Heart left ventricle (tissue), 16 donors: ENCODE measurements at regions not wholly inside any gene's neighbourhood (a gene's known extent, or its start where the extent isn't known, plus 50 kb on each side); places are given as distances from the start of the nearest gene placed in this dataset.
"Not testable (repeated sequence)": the region's sequence is repeated elsewhere in the genome, so short reads cannot be mapped to it uniquely, and the experiment has no call there.

Experiments
- ATAC-seq, 4 donors: fragments of 200-7000 bp; cut with Tn5 transposase; one replicate each; pipeline ENCODE4 v1.9.1; 2020 to 2022; ENCODE audit warnings: moderate library complexity in 4 of 4, mild to moderate bottlenecking in 3 of 4, moderate number of reproducible peaks in 1 of 4
- DNase-seq, 5 donors: peaks; one replicate each; pipeline ENCODE4 v3.0.0-alpha.2; 2020
- H3K27ac ChIP-seq, 12 donors: fragments of 200-600 bp; sonication (generic) in 4 of 12; one replicate each; pipeline versions ENCODE4 v1.5.0 to v1.8.0; 2016 to 2022; ENCODE audit warnings: mild to moderate bottlenecking in 2 of 12
- H3K27me3 ChIP-seq, 9 donors: fragments of 200-600 bp; sonication (generic) in 2 of 9; one replicate each; pipeline versions ENCODE4 v1.5.1 to v1.8.0; 2016 to 2022; ENCODE audit warnings: mild to moderate bottlenecking in 3 of 9
- H3K36me3 ChIP-seq, 9 donors: fragments of 200-600 bp; sonication (generic) in 2 of 9; one replicate each; pipeline versions ENCODE4 v1.5.0 to v1.8.0; 2018 to 2022; ENCODE audit warnings: mild to moderate bottlenecking in 2 of 9
- H3K4me1 ChIP-seq, 12 donors: fragments of 200-600 bp; sonication (generic) in 4 of 12; one replicate each; pipeline versions ENCODE4 v1.5.0 to v1.8.0; 2016 to 2022; ENCODE audit warnings: mild to moderate bottlenecking in 3 of 12
- H3K4me3 ChIP-seq, 12 donors: fragments of 200-600 bp; sonication (generic) in 4 of 12; one replicate each; pipeline versions ENCODE4 v1.5.0 to v1.8.0; 2017 to 2022; ENCODE audit warnings: mild to moderate bottlenecking in 9 of 12, moderate library complexity in 4 of 12
- H3K9me3 ChIP-seq, 12 donors: fragments of 200-600 bp; sonication (generic) in 4 of 12; one replicate each; pipeline versions ENCODE4 v1.5.0 to v1.8.0; 2016 to 2022; ENCODE audit warnings: mild to moderate bottlenecking in 1 of 12
- POLR2A ChIP-seq, 2 donors: fragments of 450-650 bp; IDR thresholded peaks; one replicate each; pipeline ENCODE4 v1.6.1; 2017; ENCODE audit warnings: antibody characterized with exemption in 2 of 2, mild to moderate bottlenecking in 2 of 2, moderate library complexity in 2 of 2
- WGBS, 4 donors: extraction: QIAGEN DNeasy Blood & Tissue Kit in 2 of 4; methylation state at CpG; one replicate each; pipeline versions ENCODE4 v1.1.5 to v1.1.7; 2013 to 2018; 5-methylcytosine and 5-hydroxymethylcytosine counted together
- intact Hi-C, 10 donors: fragments of 100-400 bp; cut with DNase I; formaldehyde crosslinking; loops; one replicate each; pipeline versions ENCODE4 v1.11.1 to v1.14.2; 2022
- TF ChIP-seq, protein P1 (sequence below), 12 donors: fragments of 200-600 bp; sonication (generic) in 4 of 12; IDR thresholded peaks; one replicate each; pipeline versions ENCODE4 v1.5.0 to v1.8.0; 2018 to 2022; ENCODE audit warnings: antibody characterized with exemption in 12 of 12, mild to moderate bottlenecking in 5 of 12
- donor health status: ischemic (EF 13 %, LVEDD 7.1; RV severe dilation, severe dysfunction).
- donor health status: healthy with polysubstance abuse.
- donor health status: DM: no; HTN: yes; CAD: no.
- donor health status: DM: no; HTN: no; CAD: no.
- donor health status: ischemic (EF 25% LVEDD 6.9; RV normal size, moderate dysfunction).
- donor health status: ischemic (EF 25% LVEDD 5.7; RV mildly dilated, moderate dysfunction).
- donor health status: healthy.
- donor health status: DM: yes; HTN: yes; CAD: no.
- donor health status: ischemic (EF 35%, LVEDD 5.7; RV mildly dilated, moderate dysfunction).
- donor health status: nonischemic (EF 11% LVEDD 7.7; RV severe dilation, severe dysfunction).
- donor health status: DM: yes; HTN: yes; CAD: no.
- donor health status: PGD.
- donor health status: ischemic (EF 29% LVEDD 5.4; RV normal size, mild dysfunction).
- donor health status: nonischemic (EF 23%, LVEDD 6.1; RV moderate dilation, normal function).

GRCh38 chr1:29756901-29757725, 520.8 kb downstream of the PTPRU start:
- no peak for ATAC-seq
- no peaks in the 10 kb centered on the region for H3K4me1 ChIP-seq
- intact Hi-C loops = no loop called here
- TF ChIP-seq, protein P1, sequence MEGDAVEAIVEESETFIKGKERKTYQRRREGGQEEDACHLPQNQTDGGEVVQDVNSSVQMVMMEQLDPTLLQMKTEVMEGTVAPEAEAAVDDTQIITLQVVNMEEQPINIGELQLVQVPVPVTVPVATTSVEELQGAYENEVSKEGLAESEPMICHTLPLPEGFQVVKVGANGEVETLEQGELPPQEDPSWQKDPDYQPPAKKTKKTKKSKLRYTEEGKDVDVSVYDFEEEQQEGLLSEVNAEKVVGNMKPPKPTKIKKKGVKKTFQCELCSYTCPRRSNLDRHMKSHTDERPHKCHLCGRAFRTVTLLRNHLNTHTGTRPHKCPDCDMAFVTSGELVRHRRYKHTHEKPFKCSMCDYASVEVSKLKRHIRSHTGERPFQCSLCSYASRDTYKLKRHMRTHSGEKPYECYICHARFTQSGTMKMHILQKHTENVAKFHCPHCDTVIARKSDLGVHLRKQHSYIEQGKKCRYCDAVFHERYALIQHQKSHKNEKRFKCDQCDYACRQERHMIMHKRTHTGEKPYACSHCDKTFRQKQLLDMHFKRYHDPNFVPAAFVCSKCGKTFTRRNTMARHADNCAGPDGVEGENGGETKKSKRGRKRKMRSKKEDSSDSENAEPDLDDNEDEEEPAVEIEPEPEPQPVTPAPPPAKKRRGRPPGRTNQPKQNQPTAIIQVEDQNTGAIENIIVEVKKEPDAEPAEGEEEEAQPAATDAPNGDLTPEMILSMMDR (IDR thresholded peaks at IDR 0.05) = no peak
- TF ChIP-seq POLR2A (IDR thresholded peaks at IDR 0.05) = no peak
- no peaks in the 10 kb centered on the region for H3K36me3 ChIP-seq
- WGBS, 4 donors = 65 to 73% (median 68%) methylated on average over 9 to 11 of the region's 11 CpGs
- no peak overlapping the region for H3K27ac ChIP-seq
- H3K4me3 ChIP-seq = no peak overlapping the region
- H3K27me3 ChIP-seq = peaks cover 0 to 18% (median under 1%) of the 10 kb centered on the region in 9 donors
- peak in 1 of 5 donors; percentile 3 for DNase-seq
- H3K9me3 ChIP-seq = no peaks in the 10 kb centered on the region

- TF ChIP-seq, protein P1 (IDR thresholded peaks at IDR 0.05) = no peak
- TF ChIP-seq POLR2A (IDR thresholded peaks at IDR 0.05) = no peak
- ATAC-seq (no peak), DNase-seq (peak in 1 of 5 donors; percentile 0)
- Histone ChIP-seq H3K27ac (no peak overlapping the region), H3K9me3 (no peaks in the 10 kb centered on the region), H3K4me3 (no peak overlapping the region), H3K27me3 (peaks cover 0 to 21% (median 3%) of the 10 kb centered on the region in 9 donors), H3K4me1 (no peaks in the 10 kb centered on the region), H3K36me3 (no peaks in the 10 kb centered on the region)
- WGBS, 4 donors = 77 to 80% (median 79%) methylated on average over 5 of the region's 5 CpGs
- intact Hi-C loops = no loop called here
Measured at GRCh38 chr1:29756498-29756897, 520.2 kb downstream of the PTPRU start.

DNA sequence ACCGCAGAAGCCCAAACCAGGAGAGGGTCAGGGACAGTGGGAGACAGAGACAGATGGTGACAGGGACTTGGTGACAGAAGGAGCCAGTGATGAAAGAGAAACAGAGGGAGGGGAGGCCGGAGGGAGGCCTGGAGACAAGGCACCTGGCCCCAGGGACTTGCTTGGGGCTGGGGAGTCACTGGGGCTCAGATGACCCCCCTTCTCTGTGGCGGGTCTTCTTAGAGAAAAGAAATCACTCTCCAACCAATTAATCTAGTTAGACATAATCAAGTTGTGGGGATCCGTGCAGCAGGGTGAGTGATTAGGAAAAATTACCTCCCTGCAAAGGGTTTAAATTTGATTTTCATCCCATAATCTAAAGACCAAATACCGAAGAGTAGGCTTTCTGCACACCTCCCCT, 519.8 kb downstream of the PTPRU start:
- H3K4me3 ChIP-seq = no peak overlapping the region
- intact Hi-C loops = no loop called here
- peak in 1 of 5 donors; percentile 0 for DNase-seq
- no peaks in the 10 kb centered on the region for H3K36me3 ChIP-seq
- H3K9me3 ChIP-seq = no peaks in the 10 kb centered on the region
- TF ChIP-seq, protein P1 (IDR thresholded peaks at IDR 0.05) = no peak
- peaks cover 0 to 21% (median 3%) of the 10 kb centered on the region in 9 donors for H3K27me3 ChIP-seq
- H3K27ac ChIP-seq = no peak overlapping the region
- WGBS, 4 donors = 53 to 66% (median 57%) methylated on average over 4 to 5 of the region's 5 CpGs
- H3K4me1 ChIP-seq = no peaks in the 10 kb centered on the region
- ATAC-seq = no peak

- WGBS, 4 donors = 65 to 74% (median 67%) methylated on average over 5 to 6 of the region's 6 CpGs
Measured at GRCh38 chr1:29755412-29756015, 519.2 kb downstream of the PTPRU start.

More at GRCh38 chr1:29755412-29756015, 519.2 kb downstream of the PTPRU start:
- H3K27ac ChIP-seq, intact Hi-C loops, H3K4me3 ChIP-seq, H3K4me1 ChIP-seq, H3K36me3 ChIP-seq, H3K9me3 ChIP-seq, ATAC-seq: not testable (repeated sequence)
- DNase-seq = peak in 1 of 5 donors; percentile 2
- H3K27me3 ChIP-seq = peaks cover 0 to 22% (median 3%) of the 10 kb centered on the region in 9 donors
